Cardiac fibroblast (primary cell): ENCODE measurements at regions not wholly inside any gene's neighbourhood (a gene's known extent, or its start where the extent isn't known, plus 50 kb on each side); places are given as distances from the start of the nearest gene placed in this dataset.

ENCODE experiments used
- DNase-seq, 2 donors: peaks; one replicate each; pipeline versions ENCODE4 v3.0.0 to v3.0.0-alpha.2; 2010; ENCODE audit warnings: low read depth in 2 of 2
- H3K4me3 ChIP-seq, 2 donors: replicated peaks in 1 of 2; 1 replicate in 1 of 2; 2 replicates in 1 of 2; pipeline ENCODE4 v1.5.1; 2011; ENCODE audit warnings: low read depth in 2 of 2, low read length in 2 of 2, mild to moderate bottlenecking in 2 of 2, moderate library complexity in 1 of 2
- TF ChIP-seq, protein P1 (sequence below): IDR thresholded peaks from one replicate; pipeline ENCODE4 v1.5.1; 2011; ENCODE audit warnings: low read depth, mild to moderate bottlenecking, low read length, inconsistent platforms

DNA sequence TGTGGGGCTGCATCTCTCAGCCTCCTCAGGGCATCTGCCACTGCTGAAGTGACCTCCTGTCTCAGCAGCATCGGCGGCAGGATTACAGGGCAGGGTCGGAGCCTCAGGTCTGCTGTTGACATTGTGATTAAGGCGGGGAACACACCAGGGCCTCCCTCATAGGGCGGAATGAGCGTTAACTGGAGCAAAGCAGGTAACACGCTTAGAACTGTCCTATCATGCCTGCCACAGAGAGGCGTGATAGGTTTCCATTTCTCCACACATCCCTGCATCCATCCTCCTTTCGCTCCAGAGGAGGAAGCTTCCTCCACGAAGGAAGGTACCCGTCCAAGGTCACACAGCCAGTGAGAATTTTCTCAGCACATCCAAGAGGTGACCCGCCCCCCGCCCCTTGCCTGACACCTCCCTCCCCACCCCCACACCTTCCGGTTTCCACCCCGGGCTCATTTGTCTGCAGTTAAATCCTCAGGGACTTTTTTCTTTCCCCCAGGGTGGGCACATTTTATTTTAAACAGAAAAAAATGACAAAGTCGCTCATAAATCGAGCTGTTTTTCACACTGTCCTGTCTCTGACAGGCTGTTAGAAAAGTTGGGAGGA lies 200.8 kb downstream of the TFAP2C start:
- no peak overlapping the region for H3K4me3 ChIP-seq
- TF ChIP-seq, protein P1, sequence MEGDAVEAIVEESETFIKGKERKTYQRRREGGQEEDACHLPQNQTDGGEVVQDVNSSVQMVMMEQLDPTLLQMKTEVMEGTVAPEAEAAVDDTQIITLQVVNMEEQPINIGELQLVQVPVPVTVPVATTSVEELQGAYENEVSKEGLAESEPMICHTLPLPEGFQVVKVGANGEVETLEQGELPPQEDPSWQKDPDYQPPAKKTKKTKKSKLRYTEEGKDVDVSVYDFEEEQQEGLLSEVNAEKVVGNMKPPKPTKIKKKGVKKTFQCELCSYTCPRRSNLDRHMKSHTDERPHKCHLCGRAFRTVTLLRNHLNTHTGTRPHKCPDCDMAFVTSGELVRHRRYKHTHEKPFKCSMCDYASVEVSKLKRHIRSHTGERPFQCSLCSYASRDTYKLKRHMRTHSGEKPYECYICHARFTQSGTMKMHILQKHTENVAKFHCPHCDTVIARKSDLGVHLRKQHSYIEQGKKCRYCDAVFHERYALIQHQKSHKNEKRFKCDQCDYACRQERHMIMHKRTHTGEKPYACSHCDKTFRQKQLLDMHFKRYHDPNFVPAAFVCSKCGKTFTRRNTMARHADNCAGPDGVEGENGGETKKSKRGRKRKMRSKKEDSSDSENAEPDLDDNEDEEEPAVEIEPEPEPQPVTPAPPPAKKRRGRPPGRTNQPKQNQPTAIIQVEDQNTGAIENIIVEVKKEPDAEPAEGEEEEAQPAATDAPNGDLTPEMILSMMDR: no peak
- DNase-seq: no peak

DNA sequence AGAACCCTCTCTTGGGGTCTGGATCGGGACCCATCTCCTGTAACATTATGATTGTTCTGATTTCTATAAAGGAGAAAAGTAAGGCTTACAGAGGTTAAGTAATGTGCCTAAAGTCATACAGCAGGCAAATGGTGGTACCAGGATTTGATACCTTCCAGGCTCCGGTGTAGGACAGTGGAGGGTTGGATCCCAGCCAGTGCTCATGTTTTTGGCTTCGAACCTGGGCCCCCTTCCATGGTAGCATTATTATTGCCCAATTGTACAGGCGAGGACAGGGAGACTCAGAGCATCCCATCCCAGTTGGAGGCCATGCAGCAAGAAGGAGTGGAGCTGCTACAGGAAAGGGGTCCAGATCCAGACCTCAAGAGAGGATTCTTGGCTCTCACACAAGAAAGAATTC lies 202.7 kb downstream of the TFAP2C start:
- H3K4me3 ChIP-seq: no peak overlapping the region
- DNase-seq: no peak
- TF ChIP-seq, protein P1: no peak

DNA sequence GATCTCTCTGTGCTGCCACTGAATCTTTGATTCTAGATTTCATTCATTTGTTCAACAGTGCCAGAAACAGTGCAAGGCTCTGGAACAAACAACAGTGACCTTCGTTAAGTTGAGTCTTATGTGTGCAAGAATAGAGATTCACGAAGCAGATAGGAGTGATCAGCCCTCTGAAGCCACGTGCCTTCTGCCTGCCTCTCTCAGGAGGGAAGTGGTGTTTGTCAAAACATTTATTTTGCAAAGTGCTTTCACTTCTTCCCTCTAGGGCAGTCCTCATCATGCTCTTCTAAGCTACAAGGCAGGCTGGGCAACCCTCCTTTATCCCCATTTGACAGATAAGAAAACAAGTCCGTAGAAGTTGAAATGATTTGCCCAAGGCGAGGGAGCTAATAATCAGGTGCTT lies 204.3 kb downstream of the TFAP2C start:
- DNase-seq: no peak
- no peak overlapping the region for H3K4me3 ChIP-seq
- TF ChIP-seq, protein P1: no peak

DNA sequence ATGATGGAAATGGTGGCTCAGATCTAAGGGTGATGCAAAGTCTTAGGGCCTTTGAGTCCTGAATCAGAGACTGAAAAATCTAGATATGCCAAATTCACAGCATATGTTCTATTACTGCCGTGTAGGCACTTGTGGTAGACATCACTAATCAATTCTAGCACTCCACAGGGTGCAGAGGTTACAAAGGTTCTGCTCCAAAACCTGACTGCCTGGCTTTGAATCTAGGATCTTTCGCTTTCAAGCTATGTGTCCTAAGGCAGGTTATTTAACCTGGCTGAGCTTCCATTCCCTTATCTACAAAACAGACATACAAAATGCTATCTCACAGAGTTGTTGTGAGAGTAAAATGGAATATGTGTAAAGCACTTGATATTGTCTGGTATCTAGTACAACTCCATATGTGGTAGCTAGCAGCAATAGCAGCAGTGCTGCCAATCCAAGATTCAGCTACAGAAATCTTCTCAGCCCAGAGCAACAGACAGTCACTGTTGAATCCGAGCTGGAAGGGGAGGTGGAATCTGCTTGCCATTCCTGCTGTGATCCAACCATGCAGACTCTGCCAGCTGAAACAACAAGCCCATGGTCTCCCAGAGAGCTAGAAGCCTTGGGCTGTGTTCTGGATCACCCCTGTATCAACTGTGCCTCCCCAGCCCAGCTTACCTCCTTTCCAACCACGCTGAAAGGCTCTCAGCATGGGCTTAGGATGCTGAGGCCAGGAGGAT lies 206.9 kb downstream of the TFAP2C start:
- DNase-seq: no peak
- H3K4me3 ChIP-seq: no peak overlapping the region
- TF ChIP-seq, protein P1: no peak

DNA sequence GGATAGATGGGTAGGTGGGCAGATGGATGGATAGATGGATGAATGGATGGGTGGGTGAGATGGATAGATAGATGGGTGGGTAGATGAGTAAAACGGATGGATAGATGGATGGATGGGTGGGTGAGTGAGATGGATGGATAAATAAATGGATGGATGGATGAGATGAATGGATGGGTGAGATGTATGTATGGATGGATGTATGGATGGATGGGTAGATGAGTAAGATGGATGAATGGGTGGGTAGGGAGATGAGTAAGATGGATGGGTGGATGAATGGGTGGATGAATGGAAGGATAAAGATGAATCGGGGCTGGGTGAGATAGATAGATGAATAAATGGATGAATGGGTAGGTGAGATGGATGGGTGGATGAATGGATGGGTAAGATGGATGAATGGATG lies 210.1 kb downstream of the TFAP2C start:
- H3K4me3 ChIP-seq: no peak overlapping the region
- DNase-seq: no peak

DNA sequence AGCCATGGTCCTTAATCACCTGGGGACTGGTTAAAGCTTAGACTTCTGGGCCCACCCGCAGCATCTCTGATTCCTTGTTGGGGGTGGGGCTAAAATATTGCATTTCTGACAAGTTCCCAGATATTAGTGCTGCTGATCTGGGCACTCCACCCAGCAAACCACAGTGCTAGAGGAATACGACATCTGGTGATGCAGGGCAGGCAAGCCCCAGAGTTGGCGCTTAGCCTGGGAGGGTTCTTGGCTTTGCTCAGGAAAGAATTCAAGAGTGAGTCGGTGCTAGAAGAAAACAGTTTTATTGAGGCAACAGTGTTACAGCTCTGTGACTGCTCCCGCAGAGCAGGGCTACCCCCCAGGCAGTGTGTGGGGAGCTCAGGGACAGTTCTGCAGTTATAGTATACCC lies 210.7 kb downstream of the TFAP2C start:
- H3K4me3 ChIP-seq: no peak overlapping the region
- DNase-seq: no peak
- TF ChIP-seq, protein P1: no peak

More for the DNA sequence above, 210.1 kb downstream of the TFAP2C start:
- TF ChIP-seq, protein P1: no peak
